NCI-H524 treated with DMSO at 0.1 percent for 48 hours (cell line): ENCODE measurements at regions not wholly inside any gene's neighbourhood (a gene's known extent, or its start where the extent isn't known, plus 50 kb on each side); places are given as distances from the start of the nearest gene placed in this dataset.
"Not testable (repeated sequence)": the region's sequence is repeated elsewhere in the genome, so short reads cannot be mapped to it uniquely, and the experiment has no call there.

Source experiments
- DNase-seq: peaks from one replicate; lab custom pipeline; 2025; lab: John Stamatoyannopoulos, UW

GRCh38 chr2:241957276-241957675 is 87.7 kb downstream of the RTP5 start:
- no peak for DNase-seq

GRCh38 chr2:241958818-241959545 is 89.5 kb downstream of the RTP5 start:
- DNase-seq: no peak

GRCh38 chr2:241959751-241960269 is 90.3 kb downstream of the RTP5 start:
- DNase-seq: no peak

- DNase-seq: no peak
These were observed 91.9 kb downstream of the RTP5 start for GRCh38 chr2:241961454-241961853.

GRCh38 chr2:241964133-241964532 is 94.6 kb downstream of the RTP5 start:
- DNase-seq: no peak

GRCh38 chr2:241965931-241966412 is 96.4 kb downstream of the RTP5 start:
- no peak for DNase-seq

GRCh38 chr2:241966647-241967466 is 97.3 kb downstream of the RTP5 start:
- DNase-seq: no peak

GRCh38 chr2:241967467-241968144 is 98.1 kb downstream of the RTP5 start:
- no peak for DNase-seq

GRCh38 chr2:241968417-241968816 is 98.9 kb downstream of the RTP5 start:
- DNase-seq: no peak

- not testable (repeated sequence) for DNase-seq
These were observed 99.7 kb downstream of the RTP5 start for GRCh38 chr2:241969182-241969581.

GRCh38 chr2:241970716-241971115 is 101.2 kb downstream of the RTP5 start:
- DNase-seq: no peak

- no peak for DNase-seq
These were observed 104.6 kb downstream of the RTP5 start for GRCh38 chr2:241974096-241974495.

- DNase-seq: no peak
These were observed 105.5 kb downstream of the RTP5 start for GRCh38 chr2:241974851-241975592.

GRCh38 chr2:241975593-241976284 is 106.2 kb downstream of the RTP5 start:
- no peak for DNase-seq

- no peak for DNase-seq
These were observed 106.8 kb downstream of the RTP5 start for GRCh38 chr2:241976296-241976695.

- no peak for DNase-seq
These were observed 108.2 kb downstream of the RTP5 start for GRCh38 chr2:241977557-241978300.

GRCh38 chr2:241978670-241979069 is 109.1 kb downstream of the RTP5 start:
- DNase-seq: no peak

GRCh38 chr2:241980193-241980592 is 110.7 kb downstream of the RTP5 start:
- no peak for DNase-seq

GRCh38 chr2:241981076-241981700 is 111.7 kb downstream of the RTP5 start:
- no peak for DNase-seq
